ENCODE measurements at regions not wholly inside any gene's neighbourhood (a gene's known extent, or its start where the extent isn't known, plus 50 kb on each side); places are given as distances from the start of the nearest gene placed in this dataset.

- Mint-ChIP-seq H3K4me3 (no peak overlapping the region), H3K9me3 (no peaks in the 10 kb centered on the region), H3K36me3 (ENCODE audit: low read depth) (no peaks in the 10 kb centered on the region), H3K27ac (no peak overlapping the region), H3K4me1 (ENCODE audit: low read depth) (no peaks in the 10 kb centered on the region), H3K27me3 (ENCODE audit: low read depth) (peaks cover 9% of the 10 kb centered on the region)
- DNase-seq (ENCODE audit: low spot score): no peak
These were observed 111.2 kb upstream of the KLHL25 start for GRCh38 chr15:85905751-85906450.

- H3K36me3 Mint-ChIP-seq (ENCODE audit: low read depth): no peaks in the 10 kb centered on the region
- peaks cover 9% of the 10 kb centered on the region for H3K27me3 Mint-ChIP-seq (ENCODE audit: low read depth)
- H3K4me3 Mint-ChIP-seq: no peak overlapping the region
- no peak for DNase-seq (ENCODE audit: low spot score)
- H3K4me1 Mint-ChIP-seq (ENCODE audit: low read depth): no peaks in the 10 kb centered on the region
- no peak overlapping the region for H3K27ac Mint-ChIP-seq
- no peaks in the 10 kb centered on the region for H3K9me3 Mint-ChIP-seq
These were observed 111.9 kb upstream of the KLHL25 start for GRCh38 chr15:85906640-85907039.

- H3K9me3 Mint-ChIP-seq: no peaks in the 10 kb centered on the region
- no peaks in the 10 kb centered on the region for H3K36me3 Mint-ChIP-seq (ENCODE audit: low read depth)
- peaks cover 2% of the 10 kb centered on the region for H3K27me3 Mint-ChIP-seq (ENCODE audit: low read depth)
- H3K4me3 Mint-ChIP-seq: no peak overlapping the region
- H3K4me1 Mint-ChIP-seq (ENCODE audit: low read depth): no peaks in the 10 kb centered on the region
- no peak overlapping the region for H3K27ac Mint-ChIP-seq
- no peak for DNase-seq (ENCODE audit: low spot score)
These were observed 116.1 kb upstream of the KLHL25 start for GRCh38 chr15:85910834-85911233.

- Mint-ChIP-seq H3K4me3 (no peak overlapping the region), H3K27me3 (ENCODE audit: low read depth) (peaks cover 6% of the 10 kb centered on the region), H3K36me3 (ENCODE audit: low read depth) (no peaks in the 10 kb centered on the region), H3K27ac (no peak overlapping the region), H3K4me1 (ENCODE audit: low read depth) (no peaks in the 10 kb centered on the region), H3K9me3 (no peaks in the 10 kb centered on the region)
- no peak for DNase-seq (ENCODE audit: low spot score)
These were observed 118.7 kb upstream of the KLHL25 start for GRCh38 chr15:85913461-85913860.

- Mint-ChIP-seq H3K4me3 (no peak overlapping the region), H3K36me3 (ENCODE audit: low read depth) (no peaks in the 10 kb centered on the region), H3K9me3 (no peaks in the 10 kb centered on the region), H3K4me1 (ENCODE audit: low read depth) (no peaks in the 10 kb centered on the region), H3K27me3 (ENCODE audit: low read depth) (peaks cover 6% of the 10 kb centered on the region), H3K27ac (no peak overlapping the region)
- no peak for DNase-seq (ENCODE audit: low spot score)
These were observed 126.2 kb upstream of the KLHL25 start for GRCh38 chr15:85920956-85921355.

GRCh38 chr15:85924088-85924487 is 129.4 kb upstream of the KLHL25 start:
- Mint-ChIP-seq H3K4me1 (ENCODE audit: low read depth) (peaks cover 4% of the 10 kb centered on the region), H3K4me3 (no peak overlapping the region), H3K27ac (no peak overlapping the region), H3K36me3 (ENCODE audit: low read depth) (no peaks in the 10 kb centered on the region), H3K9me3 (no peaks in the 10 kb centered on the region), H3K27me3 (ENCODE audit: low read depth) (peaks cover 5% of the 10 kb centered on the region)
- no peak for DNase-seq (ENCODE audit: low spot score)

- Mint-ChIP-seq H3K36me3 (ENCODE audit: low read depth) (no peaks in the 10 kb centered on the region), H3K27ac (no peak overlapping the region), H3K9me3 (no peaks in the 10 kb centered on the region), H3K4me3 (no peak overlapping the region), H3K4me1 (ENCODE audit: low read depth) (peaks cover 4% of the 10 kb centered on the region), H3K27me3 (ENCODE audit: low read depth) (peaks cover 6% of the 10 kb centered on the region)
- no peak for DNase-seq (ENCODE audit: low spot score)
These were observed 131.0 kb upstream of the KLHL25 start for GRCh38 chr15:85925649-85926237.

- no peaks in the 10 kb centered on the region for H3K36me3 Mint-ChIP-seq (ENCODE audit: low read depth)
- peaks cover 4% of the 10 kb centered on the region for H3K4me1 Mint-ChIP-seq (ENCODE audit: low read depth)
- no peak for DNase-seq (ENCODE audit: low spot score)
- no peaks in the 10 kb centered on the region for H3K9me3 Mint-ChIP-seq
- peaks cover 8% of the 10 kb centered on the region for H3K27me3 Mint-ChIP-seq (ENCODE audit: low read depth)
- no peak overlapping the region for H3K4me3 Mint-ChIP-seq
- H3K27ac Mint-ChIP-seq: no peak overlapping the region
These were observed 132.1 kb upstream of the KLHL25 start for GRCh38 chr15:85926834-85927233.

- peak overlapping the region; percentile 27 for H3K27ac Mint-ChIP-seq
- H3K36me3 Mint-ChIP-seq (ENCODE audit: low read depth): no peaks in the 10 kb centered on the region
- peaks cover 13% of the 10 kb centered on the region for H3K27me3 Mint-ChIP-seq (ENCODE audit: low read depth)
- H3K4me3 Mint-ChIP-seq: no peak overlapping the region
- H3K4me1 Mint-ChIP-seq (ENCODE audit: low read depth): peaks cover 4% of the 10 kb centered on the region
- H3K9me3 Mint-ChIP-seq: no peaks in the 10 kb centered on the region
- no peak for DNase-seq (ENCODE audit: low spot score)
These were observed 133.3 kb upstream of the KLHL25 start for GRCh38 chr15:85927931-85928537.

- no peak for DNase-seq (ENCODE audit: low spot score)
- Mint-ChIP-seq H3K9me3 (no peaks in the 10 kb centered on the region), H3K36me3 (ENCODE audit: low read depth) (no peaks in the 10 kb centered on the region), H3K4me3 (no peak overlapping the region), H3K27me3 (ENCODE audit: low read depth) (peaks cover 12% of the 10 kb centered on the region), H3K4me1 (ENCODE audit: low read depth) (peaks cover 4% of the 10 kb centered on the region), H3K27ac (no peak overlapping the region)
These were observed 135.1 kb upstream of the KLHL25 start for GRCh38 chr15:85929786-85930185.

- Mint-ChIP-seq H3K9me3 (no peaks in the 10 kb centered on the region), H3K36me3 (ENCODE audit: low read depth) (no peaks in the 10 kb centered on the region), H3K4me3 (no peak overlapping the region), H3K27me3 (ENCODE audit: low read depth) (peaks cover 16% of the 10 kb centered on the region), H3K27ac (no peak overlapping the region), H3K4me1 (ENCODE audit: low read depth) (peaks cover 4% of the 10 kb centered on the region)
- DNase-seq (ENCODE audit: low spot score): no peak
These were observed 137.7 kb upstream of the KLHL25 start for GRCh38 chr15:85932391-85932790.

- Mint-ChIP-seq H3K36me3 (ENCODE audit: low read depth) (no peaks in the 10 kb centered on the region), H3K27me3 (ENCODE audit: low read depth) (peaks cover 12% of the 10 kb centered on the region), H3K4me1 (ENCODE audit: low read depth) (no peaks in the 10 kb centered on the region), H3K27ac (no peak overlapping the region), H3K4me3 (no peak overlapping the region), H3K9me3 (no peaks in the 10 kb centered on the region)
- DNase-seq (ENCODE audit: low spot score): no peak
These were observed 140.0 kb upstream of the KLHL25 start for GRCh38 chr15:85934691-85935090.

- Mint-ChIP-seq H3K4me1 (ENCODE audit: low read depth) (no peaks in the 10 kb centered on the region), H3K36me3 (ENCODE audit: low read depth) (no peaks in the 10 kb centered on the region), H3K9me3 (no peaks in the 10 kb centered on the region), H3K27me3 (ENCODE audit: low read depth) (peaks cover 12% of the 10 kb centered on the region), H3K4me3 (no peak overlapping the region), H3K27ac (no peak overlapping the region)
- no peak for DNase-seq (ENCODE audit: low spot score)
These were observed 140.5 kb upstream of the KLHL25 start for GRCh38 chr15:85935182-85935581.

GRCh38 chr15:85937661-85938060 is 142.0 kb upstream of the AGBL1 start:
- no peaks in the 10 kb centered on the region for H3K4me1 Mint-ChIP-seq (ENCODE audit: low read depth)
- H3K9me3 Mint-ChIP-seq: no peaks in the 10 kb centered on the region
- H3K36me3 Mint-ChIP-seq (ENCODE audit: low read depth): no peaks in the 10 kb centered on the region
- DNase-seq (ENCODE audit: low spot score): no peak
- H3K27ac Mint-ChIP-seq: no peak overlapping the region
- H3K27me3 Mint-ChIP-seq (ENCODE audit: low read depth): peaks cover 6% of the 10 kb centered on the region
- no peak overlapping the region for H3K4me3 Mint-ChIP-seq
